Kidney epithelial cell (primary cell): ENCODE measurements at regions not wholly inside any gene's neighbourhood (a gene's known extent, or its start where the extent isn't known, plus 50 kb on each side); places are given as distances from the start of the nearest gene placed in this dataset.

Source experiments
- DNase-seq: peaks from one replicate; pipeline ENCODE4 v3.0.0-alpha.2; 2010; ENCODE audit warnings: low read depth
- H3K27me3 ChIP-seq: 2 replicates; pipeline ENCODE4 v1.6.0; 2011; ENCODE audit warnings: low read length; ENCODE audit not compliant: control insufficient read depth, insufficient read depth
- H3K36me3 ChIP-seq: 2 replicates; pipeline ENCODE4 v1.5.1; 2011; ENCODE audit warnings: low read length; ENCODE audit not compliant: control insufficient read depth, insufficient read depth
- H3K4me3 ChIP-seq: 2 replicates; pipeline ENCODE4 v1.5.1; 2011; ENCODE audit warnings: low read depth, mild to moderate bottlenecking, control low read depth, low read length
- CTCF ChIP-seq: IDR thresholded peaks from 2 replicates; pipeline ENCODE4 v1.5.1; 2011; ENCODE audit warnings: mild to moderate bottlenecking, moderate library complexity, low read length, control low read depth, inconsistent platforms; ENCODE audit not compliant: insufficient read depth, poor library complexity, severe bottlenecking

- Histone ChIP-seq H3K36me3 (no peaks in the 10 kb centered on the region), H3K27me3 (no peaks in the 10 kb centered on the region), H3K4me3 (no peak overlapping the region)
- no peak for DNase-seq
- TF ChIP-seq CTCF: no peak
Measured at GRCh38 chr14:71552809-71553208, 379.4 kb upstream of the RGS6 start.

- Histone ChIP-seq H3K4me3 (no peak overlapping the region), H3K36me3 (no peaks in the 10 kb centered on the region), H3K27me3 (no peaks in the 10 kb centered on the region)
- no peak for TF ChIP-seq CTCF
- no peak for DNase-seq
Measured at GRCh38 chr14:71553779-71554178, 378.4 kb upstream of the RGS6 start.

GRCh38 chr14:71554323-71554722 lies 377.9 kb upstream of the RGS6 start:
- H3K36me3 ChIP-seq: no peaks in the 10 kb centered on the region
- TF ChIP-seq CTCF: no peak
- H3K27me3 ChIP-seq: no peaks in the 10 kb centered on the region
- no peak overlapping the region for H3K4me3 ChIP-seq
- DNase-seq: no peak

- no peak for DNase-seq
- TF ChIP-seq CTCF: no peak
- H3K27me3 ChIP-seq: no peaks in the 10 kb centered on the region
- H3K4me3 ChIP-seq: no peak overlapping the region
- H3K36me3 ChIP-seq: no peaks in the 10 kb centered on the region
Measured at GRCh38 chr14:71554959-71555612, 377.1 kb upstream of the RGS6 start.

GRCh38 chr14:71555654-71556559 lies 376.3 kb upstream of the RGS6 start:
- Histone ChIP-seq H3K27me3 (no peaks in the 10 kb centered on the region), H3K4me3 (no peak overlapping the region), H3K36me3 (no peaks in the 10 kb centered on the region)
- no peak for DNase-seq
- TF ChIP-seq CTCF: no peak

GRCh38 chr14:71556730-71557129 lies 375.5 kb upstream of the RGS6 start:
- TF ChIP-seq CTCF: no peak
- DNase-seq: no peak
- H3K27me3 ChIP-seq: no peaks in the 10 kb centered on the region
- no peaks in the 10 kb centered on the region for H3K36me3 ChIP-seq
- no peak overlapping the region for H3K4me3 ChIP-seq
